OCI-LY3 (cell line): ENCODE measurements at regions not wholly inside any gene's neighbourhood (a gene's known extent, or its start where the extent isn't known, plus 50 kb on each side); places are given as distances from the start of the nearest gene placed in this dataset.

Source experiments
- EZH2phosphoT487 ChIP-seq: fragments of 200-600 bp; shearing (Covaris generic); IDR thresholded peaks from 2 replicates; pipeline ENCODE4 v1.6.1; 2018; ENCODE audit warnings: antibody characterized with exemption, mixed run types, low read depth
- TF ChIP-seq, protein P1 (sequence below): fragments of 200-600, 300-600 bp; sonication (generic); IDR thresholded peaks from 2 replicates; pipeline ENCODE4 v1.5.1; 2014; ENCODE audit warnings: antibody characterized with exemption, low read length, low read depth

DNA sequence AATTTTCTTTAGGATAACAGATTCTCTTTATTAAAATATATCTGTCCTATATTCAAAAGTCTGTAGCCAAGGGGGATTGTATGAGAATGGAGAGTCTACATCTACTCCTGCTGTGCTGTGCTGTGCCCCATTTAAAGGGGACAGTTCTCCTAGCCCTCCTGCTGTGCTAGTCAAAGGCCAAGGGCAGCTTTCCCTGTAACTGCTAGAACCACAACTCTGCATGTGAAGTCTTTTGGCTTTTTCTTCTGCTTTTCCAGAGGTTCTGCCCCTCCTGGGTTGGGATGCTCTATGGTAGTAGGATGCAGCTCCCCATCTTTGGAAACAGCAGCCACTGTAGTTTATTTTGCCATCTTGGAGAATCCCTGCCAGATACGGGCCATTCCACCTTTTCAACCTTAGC is 197.5 kb upstream of the JUN start:
- TF ChIP-seq, protein P1, sequence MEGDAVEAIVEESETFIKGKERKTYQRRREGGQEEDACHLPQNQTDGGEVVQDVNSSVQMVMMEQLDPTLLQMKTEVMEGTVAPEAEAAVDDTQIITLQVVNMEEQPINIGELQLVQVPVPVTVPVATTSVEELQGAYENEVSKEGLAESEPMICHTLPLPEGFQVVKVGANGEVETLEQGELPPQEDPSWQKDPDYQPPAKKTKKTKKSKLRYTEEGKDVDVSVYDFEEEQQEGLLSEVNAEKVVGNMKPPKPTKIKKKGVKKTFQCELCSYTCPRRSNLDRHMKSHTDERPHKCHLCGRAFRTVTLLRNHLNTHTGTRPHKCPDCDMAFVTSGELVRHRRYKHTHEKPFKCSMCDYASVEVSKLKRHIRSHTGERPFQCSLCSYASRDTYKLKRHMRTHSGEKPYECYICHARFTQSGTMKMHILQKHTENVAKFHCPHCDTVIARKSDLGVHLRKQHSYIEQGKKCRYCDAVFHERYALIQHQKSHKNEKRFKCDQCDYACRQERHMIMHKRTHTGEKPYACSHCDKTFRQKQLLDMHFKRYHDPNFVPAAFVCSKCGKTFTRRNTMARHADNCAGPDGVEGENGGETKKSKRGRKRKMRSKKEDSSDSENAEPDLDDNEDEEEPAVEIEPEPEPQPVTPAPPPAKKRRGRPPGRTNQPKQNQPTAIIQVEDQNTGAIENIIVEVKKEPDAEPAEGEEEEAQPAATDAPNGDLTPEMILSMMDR = no peak
- no peak for TF ChIP-seq EZH2phosphoT487
